22Rv1 (cell line): ENCODE measurements at regions not wholly inside any gene's neighbourhood (a gene's known extent, or its start where the extent isn't known, plus 50 kb on each side); places are given as distances from the start of the nearest gene placed in this dataset.

Experiments used
- ZFX ChIP-seq: fragments of 450-650 bp; IDR thresholded peaks from 2 replicates; pipeline ENCODE4 v1.6.1; 2017; ENCODE audit warnings: antibody characterized with exemption, borderline replicate concordance
- TF ChIP-seq, protein P1 (sequence below): fragments of 450-650 bp; IDR thresholded peaks from 2 replicates; pipeline ENCODE4 v1.5.1; 2017; ENCODE audit warnings: mild to moderate bottlenecking

DNA sequence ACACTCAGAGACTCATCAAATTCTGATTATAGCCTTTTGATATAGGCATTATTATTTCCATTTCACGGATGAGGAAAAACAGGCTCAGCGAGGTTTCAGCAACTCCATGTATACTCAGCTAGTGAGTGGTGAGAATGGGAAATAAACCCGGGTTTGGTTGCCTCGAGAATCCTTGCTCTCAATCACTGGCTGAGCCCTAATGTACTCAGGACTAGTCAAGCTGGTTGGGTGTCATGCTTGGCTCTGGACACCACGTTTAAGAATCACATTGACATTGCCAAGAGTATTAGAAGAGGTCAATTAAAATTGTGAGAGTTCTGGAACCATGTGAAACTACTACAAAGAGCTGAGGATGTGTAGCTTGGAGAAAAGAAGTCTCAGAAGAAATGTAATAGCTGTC is 444.5 kb downstream of the MFSD1 start:
- TF ChIP-seq, protein P1, sequence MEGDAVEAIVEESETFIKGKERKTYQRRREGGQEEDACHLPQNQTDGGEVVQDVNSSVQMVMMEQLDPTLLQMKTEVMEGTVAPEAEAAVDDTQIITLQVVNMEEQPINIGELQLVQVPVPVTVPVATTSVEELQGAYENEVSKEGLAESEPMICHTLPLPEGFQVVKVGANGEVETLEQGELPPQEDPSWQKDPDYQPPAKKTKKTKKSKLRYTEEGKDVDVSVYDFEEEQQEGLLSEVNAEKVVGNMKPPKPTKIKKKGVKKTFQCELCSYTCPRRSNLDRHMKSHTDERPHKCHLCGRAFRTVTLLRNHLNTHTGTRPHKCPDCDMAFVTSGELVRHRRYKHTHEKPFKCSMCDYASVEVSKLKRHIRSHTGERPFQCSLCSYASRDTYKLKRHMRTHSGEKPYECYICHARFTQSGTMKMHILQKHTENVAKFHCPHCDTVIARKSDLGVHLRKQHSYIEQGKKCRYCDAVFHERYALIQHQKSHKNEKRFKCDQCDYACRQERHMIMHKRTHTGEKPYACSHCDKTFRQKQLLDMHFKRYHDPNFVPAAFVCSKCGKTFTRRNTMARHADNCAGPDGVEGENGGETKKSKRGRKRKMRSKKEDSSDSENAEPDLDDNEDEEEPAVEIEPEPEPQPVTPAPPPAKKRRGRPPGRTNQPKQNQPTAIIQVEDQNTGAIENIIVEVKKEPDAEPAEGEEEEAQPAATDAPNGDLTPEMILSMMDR = no peak
- no peak for TF ChIP-seq ZFX
